SH-SY5Y (cell line): ENCODE measurements at regions not wholly inside any gene's neighbourhood (a gene's known extent, or its start where the extent isn't known, plus 50 kb on each side); places are given as distances from the start of the nearest gene placed in this dataset.

ENCODE experiments used
- GATA2 ChIP-seq: IDR thresholded peaks from 2 replicates; pipeline ENCODE4 v1.6.1; 2011; ENCODE audit warnings: mild to moderate bottlenecking, low read depth, low read length
- GATA3 ChIP-seq: IDR thresholded peaks from 2 replicates; pipeline ENCODE4 v1.6.1; 2011; ENCODE audit warnings: low read depth, mild to moderate bottlenecking, low read length, moderate library complexity

DNA sequence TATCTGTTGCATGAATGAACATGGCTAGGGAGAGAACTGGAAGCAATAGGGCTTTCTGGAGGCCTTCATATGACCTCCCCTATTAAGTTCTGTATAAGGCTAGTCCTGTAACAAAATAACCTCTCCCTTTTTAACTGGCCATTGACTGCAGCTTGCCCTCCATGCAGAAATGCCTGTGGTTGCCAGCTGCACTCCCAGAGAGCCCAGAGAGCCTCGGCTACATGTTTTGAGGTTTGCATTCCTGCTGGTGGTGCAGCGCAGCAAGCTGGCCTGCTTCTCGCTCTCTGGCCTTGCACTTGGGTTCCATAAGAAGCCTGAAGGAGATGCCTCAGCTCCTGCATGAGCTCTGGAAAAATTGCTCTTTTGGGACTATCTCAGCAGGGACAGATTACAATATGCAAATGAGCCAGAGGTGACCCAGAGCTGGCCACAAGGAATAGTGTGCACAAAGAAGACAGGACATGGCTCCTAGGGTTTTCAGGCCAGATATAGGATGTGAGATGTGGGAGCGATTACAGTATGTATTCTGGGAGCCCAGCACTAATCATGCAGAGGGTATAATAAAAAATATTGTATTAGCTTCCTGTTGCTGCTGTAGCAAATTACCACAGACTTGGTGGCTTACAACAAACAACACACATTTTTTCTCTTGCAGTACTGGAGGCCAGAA lies 186.7 kb downstream of the INSIG2 start:
- no peak for TF ChIP-seq GATA2
- no peak for TF ChIP-seq GATA3
